H1 (cell line): ENCODE measurements at regions not wholly inside any gene's neighbourhood (a gene's known extent, or its start where the extent isn't known, plus 50 kb on each side); places are given as distances from the start of the nearest gene placed in this dataset.

Experiments
- CTCF ChIP-seq, 3 experiments: IDR thresholded peaks; 1 replicate in 2 of 3; 2 replicates in 1 of 3; pipeline versions ENCODE4 v1.5.1 to v1.6.1; 2011; ENCODE audit warnings: low read length in 3 of 3, mild to moderate bottlenecking in 3 of 3, inconsistent platforms in 2 of 3, low read depth in 1 of 3, moderate library complexity in 1 of 3; ENCODE audit not compliant: insufficient read depth in 1 of 3; ENCODE audit errors: control extremely low read depth in 1 of 3
- FOSL1 ChIP-seq: IDR thresholded peaks from 2 replicates; pipeline ENCODE4 v1.6.1; 2011; ENCODE audit warnings: mild to moderate bottlenecking, low read depth, low read length, moderate library complexity; ENCODE audit not compliant: insufficient read depth
- GTF2F1 ChIP-seq: IDR thresholded peaks from 2 replicates; pipeline ENCODE4 v1.6.1; 2012; ENCODE audit warnings: low read depth, low read length, improper control_type of control experiment, borderline replicate concordance
- HDAC2 ChIP-seq, 2 experiments: fragments of 300-600 bp in 1 of 2; sonication (generic) in 1 of 2; IDR thresholded peaks; 2 replicates each; pipeline ENCODE4 v1.6.1; 2011 to 2012; ENCODE audit warnings: low read depth in 2 of 2, low read length in 2 of 2, mild to moderate bottlenecking in 2 of 2, moderate library complexity in 2 of 2, borderline replicate concordance in 1 of 2, inconsistent platforms in 1 of 2
- TAF1 ChIP-seq: IDR thresholded peaks from 2 replicates; pipeline ENCODE4 v1.6.1; 2011; ENCODE audit warnings: mild to moderate bottlenecking, low read depth, low read length
- TBP ChIP-seq: IDR thresholded peaks from 2 replicates; pipeline ENCODE4 v1.6.1; 2011; ENCODE audit warnings: low read depth, low read length, improper control_type of control experiment

DNA sequence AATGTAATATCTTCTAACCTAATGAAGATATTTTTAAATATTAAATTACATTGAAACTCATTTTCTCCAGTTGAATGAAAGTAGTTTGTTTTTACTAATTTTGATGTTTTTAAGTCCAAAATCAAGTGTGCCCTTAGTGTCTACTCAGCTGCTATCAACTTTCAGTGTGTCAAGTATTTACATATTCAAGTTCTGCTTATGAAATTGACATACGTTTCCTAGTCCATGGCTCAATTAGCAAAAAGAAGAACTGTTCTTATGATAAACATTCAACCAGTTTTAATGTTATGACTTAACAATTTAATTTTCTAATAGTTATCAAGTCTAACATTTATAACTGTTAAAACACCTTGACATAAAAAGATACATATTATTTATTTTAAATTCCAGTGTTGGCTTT, 137.1 kb downstream of the DUSP6 start:
- TF ChIP-seq TBP (no peak), HDAC2 (IDR thresholded peaks at IDR 0.05; ENCODE audit: borderline replicate concordance in 1 of 2, low read depth in 2 of 2, low read length in 2 of 2) (no peak), CTCF (IDR thresholded peaks at IDR 0.05; ENCODE audit: control extremely low read depth in 1 of 3, insufficient read depth in 1 of 3, low read depth in 1 of 3, low read length in 3 of 3) (no peak), GTF2F1 (no peak), FOSL1 (no peak), TAF1 (no peak)
